Tibial nerve (tissue), 4 donors: ENCODE measurements at regions not wholly inside any gene's neighbourhood (a gene's known extent, or its start where the extent isn't known, plus 50 kb on each side); places are given as distances from the start of the nearest gene placed in this dataset.

Experiments
- DNase-seq, 2 donors: peaks; one replicate each; pipeline ENCODE4 v3.0.0-alpha.2; 2019; ENCODE audit warnings: low spot score in 2 of 2
- H3K27ac ChIP-seq, 4 donors: fragments of 200-600 bp; sonication (generic) in 3 of 4; one replicate each; pipeline ENCODE4 v1.5.1; 2017 to 2019; ENCODE audit warnings: mild to moderate bottlenecking in 1 of 4
- H3K27me3 ChIP-seq, 2 donors: fragments of 200-600 bp; sonication (generic) in 1 of 2; one replicate each; pipeline versions ENCODE4 v1.5.1 to v1.6.0; 2017 to 2019
- H3K36me3 ChIP-seq, 3 donors: fragments of 200-600 bp; sonication (generic); one replicate each; pipeline ENCODE4 v1.5.1; 2018 to 2019
- H3K4me1 ChIP-seq, 4 donors: fragments of 200-600 bp; sonication (generic) in 3 of 4; one replicate each; pipeline ENCODE4 v1.5.1; 2017 to 2019
- H3K4me3 ChIP-seq, 4 donors: fragments of 200-600 bp; sonication (generic) in 3 of 4; one replicate each; pipeline ENCODE4 v1.5.1; 2017 to 2019; ENCODE audit warnings: mild to moderate bottlenecking in 1 of 4, moderate library complexity in 1 of 4
- H3K9me3 ChIP-seq, 4 donors: fragments of 200-600 bp; sonication (generic) in 3 of 4; one replicate each; pipeline ENCODE4 v1.5.1; 2017 to 2019
- CTCF ChIP-seq, 5 experiments: fragments of 200-600 bp in 3 of 5; fragments of 450-650 bp in 2 of 5; sonication (generic) in 3 of 5; IDR thresholded peaks; one replicate each; pipeline ENCODE4 v1.5.1; 2016 to 2019; ENCODE audit warnings: antibody characterized with exemption in 5 of 5, mild to moderate bottlenecking in 3 of 5, moderate library complexity in 2 of 5
- EP300 ChIP-seq, 2 donors: sonication (generic); formaldehyde crosslinking; IDR thresholded peaks; one replicate each; pipeline ENCODE4 v1.6.1; 2017; ENCODE audit warnings: antibody characterized with exemption in 2 of 2, mild to moderate bottlenecking in 1 of 2
- POLR2A ChIP-seq, 2 donors: fragments of 450-650 bp; IDR thresholded peaks; one replicate each; pipeline ENCODE4 v1.6.1; 2017; ENCODE audit warnings: antibody characterized with exemption in 2 of 2, mild to moderate bottlenecking in 2 of 2, moderate library complexity in 2 of 2
- WGBS, 2 donors: methylation state at CpG; one replicate each; pipeline ENCODE4 v1.1.5; 2018; 5-methylcytosine and 5-hydroxymethylcytosine counted together

DNA sequence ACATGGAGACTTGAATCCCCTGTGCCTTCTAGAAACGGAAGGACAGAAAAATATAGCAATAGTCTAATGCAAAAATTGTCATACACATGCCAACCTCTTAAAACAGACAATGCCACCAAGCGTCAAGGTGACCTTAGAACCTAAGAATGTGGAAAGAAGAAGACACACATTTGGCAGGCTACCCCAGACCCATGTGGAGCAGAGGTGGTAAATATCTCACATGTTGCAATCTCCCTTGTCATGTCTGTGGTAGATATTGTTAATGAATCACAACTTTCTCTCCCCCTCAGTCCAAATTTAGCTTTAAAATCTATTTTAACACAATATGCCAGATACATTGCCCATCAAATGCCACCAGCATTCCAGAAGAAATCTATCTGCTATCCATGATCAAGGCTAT is 137.4 kb downstream of the HNMT start:
- no peaks in the 10 kb centered on the region for H3K36me3 ChIP-seq
- 79 to 87% methylated on average over 2 of the region's 2 CpGs for WGBS, 2 donors
- no peaks in the 10 kb centered on the region for H3K4me1 ChIP-seq
- no peak overlapping the region for H3K27ac ChIP-seq
- H3K4me3 ChIP-seq = no peak overlapping the region
- H3K9me3 ChIP-seq = no peaks in the 10 kb centered on the region
- no peaks in the 10 kb centered on the region for H3K27me3 ChIP-seq
- no peak for DNase-seq
- TF ChIP-seq CTCF (IDR thresholded peaks at IDR 0.05) (no peak), EP300 (IDR thresholded peaks at IDR 0.05) (no peak), POLR2A (IDR thresholded peaks at IDR 0.05) (no peak)

DNA sequence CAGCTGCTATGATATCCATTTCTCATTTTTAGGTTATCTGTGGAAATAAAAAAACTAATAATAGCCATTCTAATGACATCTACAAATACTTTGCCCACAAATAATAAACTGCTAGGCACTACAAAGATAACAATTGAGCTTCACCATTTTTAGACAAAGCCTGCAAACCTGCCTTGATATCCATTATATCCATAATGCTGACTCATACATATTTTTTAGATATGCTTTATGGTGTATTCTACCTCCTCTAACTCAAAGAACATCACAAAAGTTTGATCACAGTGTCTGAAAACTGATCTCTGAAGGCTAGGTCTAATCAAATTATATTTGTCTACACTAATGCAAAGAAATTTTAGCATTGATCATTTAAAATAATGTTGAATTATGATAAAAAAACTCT is 138.4 kb downstream of the HNMT start:
- no peak for DNase-seq
- Histone ChIP-seq H3K27me3 (no peaks in the 10 kb centered on the region), H3K4me3 (no peak overlapping the region), H3K4me1 (no peaks in the 10 kb centered on the region), H3K9me3 (no peaks in the 10 kb centered on the region), H3K36me3 (no peaks in the 10 kb centered on the region), H3K27ac (no peak overlapping the region)
- TF ChIP-seq CTCF (IDR thresholded peaks at IDR 0.05) (no peak), POLR2A (IDR thresholded peaks at IDR 0.05) (no peak), EP300 (IDR thresholded peaks at IDR 0.05) (no peak)

- H3K4me1 ChIP-seq = no peaks in the 10 kb centered on the region
- DNase-seq = no peak
- no peaks in the 10 kb centered on the region for H3K36me3 ChIP-seq
- H3K4me3 ChIP-seq = no peak overlapping the region
- H3K9me3 ChIP-seq = no peaks in the 10 kb centered on the region
- TF ChIP-seq EP300 (IDR thresholded peaks at IDR 0.05) (no peak), CTCF (IDR thresholded peaks at IDR 0.05) (no peak), POLR2A (IDR thresholded peaks at IDR 0.05) (no peak)
- no peaks in the 10 kb centered on the region for H3K27me3 ChIP-seq
- 100% methylated on average over 1 of the region's 1 CpG for WGBS, 2 donors
- no peak overlapping the region for H3K27ac ChIP-seq
These were observed 138.9 kb downstream of the HNMT start for GRCh38 chr2:138103156-138103555.

- no peak for TF ChIP-seq EP300 (IDR thresholded peaks at IDR 0.05)
- no peak for TF ChIP-seq CTCF (IDR thresholded peaks at IDR 0.05)
- TF ChIP-seq POLR2A (IDR thresholded peaks at IDR 0.05) = no peak
- Histone ChIP-seq H3K4me3 (no peak overlapping the region), H3K27me3 (no peaks in the 10 kb centered on the region), H3K4me1 (no peaks in the 10 kb centered on the region), H3K27ac (no peak overlapping the region), H3K36me3 (no peaks in the 10 kb centered on the region), H3K9me3 (no peaks in the 10 kb centered on the region)
- 95 to 96% methylated on average over 1 of the region's 1 CpG for WGBS, 2 donors
- DNase-seq = no peak
These were observed 139.8 kb downstream of the HNMT start for GRCh38 chr2:138104071-138104470.

DNA sequence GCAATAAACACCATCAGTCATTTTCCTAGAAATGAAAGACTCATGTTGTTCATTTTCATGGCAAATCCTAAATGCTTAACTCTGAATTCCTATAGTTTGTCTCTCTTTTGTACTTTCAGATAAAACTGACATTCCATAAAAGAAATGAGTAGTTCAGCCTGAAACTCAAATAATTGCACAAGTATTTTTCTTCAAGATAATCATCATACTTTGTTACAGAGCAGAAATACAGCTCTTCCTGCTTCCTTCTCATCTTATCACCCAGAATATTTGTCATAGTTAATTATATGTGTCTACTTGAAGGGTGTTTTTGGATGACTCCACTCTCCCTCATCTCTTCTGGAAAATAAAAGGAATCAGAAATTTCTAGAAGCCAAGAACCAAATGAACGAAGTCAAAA is 141.1 kb downstream of the HNMT start:
- no peaks in the 10 kb centered on the region for H3K36me3 ChIP-seq
- no peak for DNase-seq
- H3K4me3 ChIP-seq = no peak overlapping the region
- no peaks in the 10 kb centered on the region for H3K9me3 ChIP-seq
- no peak for TF ChIP-seq EP300 (IDR thresholded peaks at IDR 0.05)
- TF ChIP-seq CTCF (IDR thresholded peaks at IDR 0.05) = no peak
- no peak for TF ChIP-seq POLR2A (IDR thresholded peaks at IDR 0.05)
- no peaks in the 10 kb centered on the region for H3K4me1 ChIP-seq
- no peaks in the 10 kb centered on the region for H3K27me3 ChIP-seq
- WGBS, 2 donors = 54 to 60% methylated on average over 1 of the region's 1 CpG
- no peak overlapping the region for H3K27ac ChIP-seq
